Trophoblast cell (in vitro differentiated cells and primary cell): ENCODE measurements at regions not wholly inside any gene's neighbourhood (a gene's known extent, or its start where the extent isn't known, plus 50 kb on each side); places are given as distances from the start of the nearest gene placed in this dataset.

ENCODE experiments used
- DNase-seq, 2 donors: peaks; one replicate each; pipeline ENCODE4 v3.0.0-alpha.2; 2016
- H2AFZ ChIP-seq: 2 replicates; pipeline ENCODE4 v1.6.1; 2013; ENCODE audit warnings: low read length, moderate library complexity, mild to moderate bottlenecking; ENCODE audit not compliant: insufficient read depth, poor library complexity
- H2AK5ac ChIP-seq: 2 replicates; pipeline ENCODE4 v1.6.1; 2013; ENCODE audit warnings: mild to moderate bottlenecking, low read length
- H2BK120ac ChIP-seq: 2 replicates; pipeline ENCODE4 v1.6.1; 2013; ENCODE audit warnings: low read length, mild to moderate bottlenecking, moderate library complexity; ENCODE audit not compliant: insufficient read depth, poor library complexity
- H2BK12ac ChIP-seq: 2 replicates; pipeline ENCODE4 v1.6.1; 2013; ENCODE audit warnings: mild to moderate bottlenecking, low read length, moderate library complexity
- H2BK5ac ChIP-seq: 2 replicates; pipeline ENCODE4 v1.6.1; 2013; ENCODE audit warnings: low read length, low read depth, moderate library complexity, mild to moderate bottlenecking; ENCODE audit not compliant: poor library complexity
- H3K14ac ChIP-seq: 2 replicates; pipeline ENCODE4 v1.6.1; 2013; ENCODE audit warnings: mild to moderate bottlenecking, low read length
- H3K18ac ChIP-seq: 2 replicates; pipeline ENCODE4 v1.6.1; 2013; ENCODE audit warnings: mild to moderate bottlenecking, low read length
- H3K23ac ChIP-seq: 2 replicates; pipeline ENCODE4 v1.6.1; 2013; ENCODE audit warnings: low read length
- H3K27ac ChIP-seq: 2 replicates; pipeline ENCODE4 v1.5.1; 2013; ENCODE audit warnings: low read depth, mild to moderate bottlenecking, inconsistent platforms, low read length, moderate library complexity
- H3K27me3 ChIP-seq: 2 replicates; pipeline ENCODE4 v1.6.1; 2013; ENCODE audit warnings: inconsistent platforms, mild to moderate bottlenecking, low read length, moderate library complexity; ENCODE audit not compliant: insufficient read depth
- H3K36me3 ChIP-seq, 2 experiments: 1 replicate in 1 of 2; 2 replicates in 1 of 2; pipeline ENCODE4 v1.6.1; 2013; ENCODE audit warnings: low read length in 2 of 2, mild to moderate bottlenecking in 2 of 2, moderate library complexity in 1 of 2; ENCODE audit not compliant: insufficient read depth in 2 of 2, control insufficient read depth in 1 of 2
- H3K4ac ChIP-seq: 2 replicates; pipeline ENCODE4 v1.6.1; 2013; ENCODE audit warnings: low read depth, mild to moderate bottlenecking, low read length, moderate library complexity
- H3K4me1 ChIP-seq, 2 experiments: 1 replicate in 1 of 2; 2 replicates in 1 of 2; pipeline ENCODE4 v1.6.1; 2013; ENCODE audit warnings: low read length in 2 of 2, mild to moderate bottlenecking in 2 of 2, moderate library complexity in 1 of 2; ENCODE audit not compliant: insufficient read depth in 2 of 2, control insufficient read depth in 1 of 2
- H3K4me2 ChIP-seq: 2 replicates; pipeline ENCODE4 v1.6.1; 2013; ENCODE audit warnings: inconsistent platforms, mild to moderate bottlenecking, low read length, moderate library complexity
- H3K4me3 ChIP-seq: 2 replicates; pipeline ENCODE4 v1.5.1; 2013; ENCODE audit warnings: mild to moderate bottlenecking, low read depth, low read length, inconsistent platforms
- H3K79me1 ChIP-seq: one replicate; pipeline ENCODE4 v1.6.1; 2013; ENCODE audit warnings: low read length
- H3K79me2 ChIP-seq: 2 replicates; pipeline ENCODE4 v1.6.1; 2013; ENCODE audit warnings: low read length, mild to moderate bottlenecking; ENCODE audit not compliant: control insufficient read depth, insufficient read depth, poor library complexity
- H3K9ac ChIP-seq: 2 replicates; pipeline ENCODE4 v1.6.1; 2013; ENCODE audit warnings: mild to moderate bottlenecking, low read length
- H3K9me3 ChIP-seq: 2 replicates; pipeline ENCODE4 v1.6.1; 2013; ENCODE audit warnings: low read depth, mild to moderate bottlenecking, control low read depth, inconsistent platforms, low read length; ENCODE audit not compliant: insufficient read depth
- H4K12ac ChIP-seq: 2 replicates; pipeline ENCODE4 v1.6.1; 2013; ENCODE audit warnings: low read depth, mild to moderate bottlenecking, low read length, moderate library complexity
- H4K8ac ChIP-seq: 2 replicates; pipeline ENCODE4 v1.6.1; 2013; ENCODE audit warnings: low read depth, mild to moderate bottlenecking, low read length, moderate library complexity
- H4K91ac ChIP-seq: one replicate; pipeline ENCODE4 v1.6.1; 2013; ENCODE audit warnings: low read depth, mild to moderate bottlenecking, low read length, moderate library complexity
- WGBS: extraction: QIAGEN DNeasy Blood & Tissue Kit; methylation state at CpG from one replicate; pipeline ENCODE4 v1.1.7; 2013; ENCODE audit warnings: missing lambda C conversion rate; ENCODE audit not compliant: insufficient read length, insufficient coverage; ENCODE audit errors: extremely low coverage; 5-methylcytosine and 5-hydroxymethylcytosine counted together

DNA sequence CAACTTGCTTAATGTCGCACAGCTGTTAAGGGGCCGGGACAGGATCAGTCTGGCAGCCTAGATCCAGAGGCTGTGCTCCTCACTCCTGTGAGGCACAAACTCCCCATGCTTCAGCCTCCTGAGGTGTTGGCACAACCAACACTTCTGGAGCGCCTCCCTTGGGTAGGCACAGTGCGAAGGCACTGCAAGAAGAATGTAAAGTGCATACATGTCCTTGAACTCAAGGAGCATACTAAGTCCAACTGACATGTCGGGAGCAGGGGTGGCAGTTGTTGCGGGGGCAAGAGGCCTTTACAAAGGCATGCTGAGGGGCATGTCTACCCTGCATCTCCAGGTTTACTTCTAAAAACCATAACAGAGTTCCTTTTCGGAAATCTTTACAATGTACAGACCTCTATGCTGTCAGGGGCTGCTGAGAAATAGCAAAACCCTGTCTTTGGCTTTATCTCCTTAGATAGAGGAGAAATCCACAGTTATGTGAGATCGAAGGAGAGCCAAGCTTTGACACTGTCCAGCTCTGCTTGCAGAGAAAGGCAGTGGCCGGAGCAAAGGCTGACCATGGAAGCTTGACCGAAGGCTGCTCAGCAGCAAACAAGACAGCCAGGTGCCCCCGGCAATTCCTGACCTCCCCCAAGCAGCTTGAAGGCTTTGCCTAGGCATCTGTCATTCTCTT, 93.9 kb downstream of the CDC7 start:
- no peak overlapping the region for H3K4me2 ChIP-seq
- peaks cover 0 to 4% of the 10 kb centered on the region in 2 experiments for H3K4me1 ChIP-seq
- no peak overlapping the region for H2AK5ac ChIP-seq
- H3K9ac ChIP-seq = no peak overlapping the region
- H2BK120ac ChIP-seq = no peak overlapping the region
- no peak overlapping the region for H3K4ac ChIP-seq
- no peak overlapping the region for H3K14ac ChIP-seq
- no peaks in the 10 kb centered on the region for H3K36me3 ChIP-seq
- H2BK5ac ChIP-seq = no peak overlapping the region
- no peak overlapping the region for H2BK12ac ChIP-seq
- no CpG with 5 or more reads among the region's 11 CpGs for WGBS
- DNase-seq = no peak
- H3K27me3 ChIP-seq = no peaks in the 10 kb centered on the region
- no peak overlapping the region for H4K12ac ChIP-seq
- H4K91ac ChIP-seq = no peak overlapping the region
- no peak overlapping the region for H3K23ac ChIP-seq
- no peaks in the 10 kb centered on the region for H3K79me2 ChIP-seq
- H3K4me3 ChIP-seq = no peak overlapping the region
- H3K18ac ChIP-seq = no peak overlapping the region
- H4K8ac ChIP-seq = no peak overlapping the region
- H3K79me1 ChIP-seq = no peaks in the 10 kb centered on the region
- H3K27ac ChIP-seq = no peak overlapping the region
- no peak overlapping the region for H2AFZ ChIP-seq
- no peaks in the 10 kb centered on the region for H3K9me3 ChIP-seq

- H3K36me3 ChIP-seq = no peaks in the 10 kb centered on the region
- no peak overlapping the region for H2AK5ac ChIP-seq
- peak in 1 of 2 donors; percentile 64 for DNase-seq
- H3K4ac ChIP-seq = no peak overlapping the region
- H2AFZ ChIP-seq = no peak overlapping the region
- H3K4me1 ChIP-seq = peaks cover 2 to 4% of the 10 kb centered on the region in 2 experiments
- H3K4me2 ChIP-seq = no peak overlapping the region
- no peaks in the 10 kb centered on the region for H3K79me1 ChIP-seq
- no peaks in the 10 kb centered on the region for H3K9me3 ChIP-seq
- no peak overlapping the region for H2BK5ac ChIP-seq
- no peak overlapping the region for H2BK120ac ChIP-seq
- no peaks in the 10 kb centered on the region for H3K79me2 ChIP-seq
- H4K8ac ChIP-seq = no peak overlapping the region
- no peak overlapping the region for H3K9ac ChIP-seq
- H3K27me3 ChIP-seq = no peaks in the 10 kb centered on the region
- H3K27ac ChIP-seq = no peak overlapping the region
- no peak overlapping the region for H4K12ac ChIP-seq
- H4K91ac ChIP-seq = no peak overlapping the region
- no peak overlapping the region for H2BK12ac ChIP-seq
- no peak overlapping the region for H3K4me3 ChIP-seq
- no peak overlapping the region for H3K14ac ChIP-seq
- H3K18ac ChIP-seq = no peak overlapping the region
- no peak overlapping the region for H3K23ac ChIP-seq
- no CpG with 5 or more reads among the region's 1 CpG for WGBS
These were observed 95.8 kb downstream of the CDC7 start for GRCh38 chr1:91596474-91596873.

DNA sequence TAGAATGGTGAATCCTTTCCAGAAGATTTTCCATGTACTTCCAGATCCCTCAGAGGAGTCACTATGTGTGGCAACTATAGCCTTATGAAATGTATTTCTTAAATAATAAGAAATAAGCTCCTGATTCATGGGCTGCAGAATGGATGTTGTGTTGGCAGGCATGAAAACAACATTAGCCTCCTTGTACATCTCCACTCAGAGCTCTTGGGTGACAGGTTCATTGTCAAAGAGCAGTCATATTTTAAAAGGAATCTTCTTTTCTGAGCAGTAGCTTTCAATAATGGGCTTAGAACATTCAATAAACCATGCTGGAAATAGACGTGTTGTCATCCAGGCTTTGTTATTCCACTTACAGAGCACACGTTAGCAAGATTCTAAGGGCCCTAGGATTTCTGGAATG, 96.6 kb downstream of the CDC7 start:
- no peak overlapping the region for H3K4me2 ChIP-seq
- no peak overlapping the region for H2BK5ac ChIP-seq
- H3K4me1 ChIP-seq = peaks cover 2 to 4% of the 10 kb centered on the region in 2 experiments
- no peak overlapping the region for H4K8ac ChIP-seq
- no peak overlapping the region for H3K14ac ChIP-seq
- H2BK120ac ChIP-seq = no peak overlapping the region
- H2AK5ac ChIP-seq = no peak overlapping the region
- no peak for DNase-seq
- H4K91ac ChIP-seq = no peak overlapping the region
- no peaks in the 10 kb centered on the region for H3K36me3 ChIP-seq
- H3K4ac ChIP-seq = no peak overlapping the region
- H3K9ac ChIP-seq = no peak overlapping the region
- H3K23ac ChIP-seq = no peak overlapping the region
- H3K79me1 ChIP-seq = no peaks in the 10 kb centered on the region
- no peaks in the 10 kb centered on the region for H3K79me2 ChIP-seq
- WGBS = no CpG with 5 or more reads among the region's 2 CpGs
- no peaks in the 10 kb centered on the region for H3K9me3 ChIP-seq
- H2AFZ ChIP-seq = no peak overlapping the region
- no peaks in the 10 kb centered on the region for H3K27me3 ChIP-seq
- no peak overlapping the region for H2BK12ac ChIP-seq
- H3K18ac ChIP-seq = no peak overlapping the region
- H3K4me3 ChIP-seq = no peak overlapping the region
- no peak overlapping the region for H3K27ac ChIP-seq
- H4K12ac ChIP-seq = no peak overlapping the region

- Histone ChIP-seq H2BK12ac (no peak overlapping the region), H3K9ac (no peak overlapping the region), H3K27me3 (no peaks in the 10 kb centered on the region), H4K8ac (no peak overlapping the region), H3K79me2 (no peaks in the 10 kb centered on the region), H3K4ac (no peak overlapping the region), H3K4me1 (peaks cover 0 to 4% of the 10 kb centered on the region in 2 experiments), H2AK5ac (no peak overlapping the region), H3K79me1 (no peaks in the 10 kb centered on the region), H3K36me3 (no peaks in the 10 kb centered on the region), H4K12ac (no peak overlapping the region), H2AFZ (no peak overlapping the region), H3K18ac (no peak overlapping the region), H3K23ac (no peak overlapping the region), H3K27ac (no peak overlapping the region), H3K4me2 (no peak overlapping the region), H4K91ac (no peak overlapping the region), H3K9me3 (no peaks in the 10 kb centered on the region), H3K4me3 (no peak overlapping the region), H3K14ac (no peak overlapping the region), H2BK5ac (no peak overlapping the region), H2BK120ac (no peak overlapping the region)
- peak in 1 of 2 donors; percentile 45 for DNase-seq
- WGBS = no CpG with 5 or more reads among the region's 11 CpGs
These were observed 100.0 kb downstream of the CDC7 start for GRCh38 chr1:91600431-91601337.
